Testis (tissue), 2 donors: ENCODE measurements at regions not wholly inside any gene's neighbourhood (a gene's known extent, or its start where the extent isn't known, plus 50 kb on each side); places are given as distances from the start of the nearest gene placed in this dataset.

Source experiments
- DNase-seq: peaks from one replicate; pipeline ENCODE4 v3.0.0-alpha.2; 2019
- H3K27ac ChIP-seq, 2 donors: fragments of 200-600 bp; sonication (generic); one replicate each; pipeline ENCODE4 v1.5.1; 2019
- H3K27me3 ChIP-seq: fragments of 200-600 bp; sonication (generic); one replicate; pipeline ENCODE4 v1.5.1; 2019
- H3K36me3 ChIP-seq: fragments of 200-600 bp; sonication (generic); one replicate; pipeline ENCODE4 v1.5.1; 2017; ENCODE audit warnings: low read depth; ENCODE audit errors: missing control alignments
- H3K4me1 ChIP-seq: fragments of 200-600 bp; sonication (generic); one replicate; pipeline ENCODE4 v1.5.1; 2019
- H3K4me3 ChIP-seq, 2 donors: fragments of 200-600 bp; sonication (generic); one replicate each; pipeline ENCODE4 v1.5.1; 2017 to 2019
- H3K9me3 ChIP-seq: fragments of 200-600 bp; sonication (generic); one replicate; pipeline ENCODE4 v1.5.1; 2017
- POLR2A ChIP-seq: fragments of 450-650 bp; IDR thresholded peaks from one replicate; pipeline ENCODE4 v1.6.1; 2017; ENCODE audit warnings: antibody characterized with exemption, mild to moderate bottlenecking, moderate library complexity
- WGBS, 2 donors: methylation state at CpG; one replicate each; pipeline ENCODE4 v1.1.5; 2018; 5-methylcytosine and 5-hydroxymethylcytosine counted together
- intact Hi-C: fragments of 100-400 bp; cut with DNase I; formaldehyde crosslinking; loops from one replicate; pipeline ENCODE4 v1.15.1; 2023; ENCODE audit warnings: low total_unique reads
- TF ChIP-seq, protein P1 (sequence below), 3 experiments: fragments of 450-650 bp in 2 of 3; fragments of 200-600 bp in 1 of 3; sonication (generic) in 1 of 3; IDR thresholded peaks; one replicate each; pipeline ENCODE4 v1.5.1; 2016 to 2019; ENCODE audit warnings: antibody characterized with exemption in 3 of 3, mild to moderate bottlenecking in 2 of 3, moderate library complexity in 1 of 3

DNA sequence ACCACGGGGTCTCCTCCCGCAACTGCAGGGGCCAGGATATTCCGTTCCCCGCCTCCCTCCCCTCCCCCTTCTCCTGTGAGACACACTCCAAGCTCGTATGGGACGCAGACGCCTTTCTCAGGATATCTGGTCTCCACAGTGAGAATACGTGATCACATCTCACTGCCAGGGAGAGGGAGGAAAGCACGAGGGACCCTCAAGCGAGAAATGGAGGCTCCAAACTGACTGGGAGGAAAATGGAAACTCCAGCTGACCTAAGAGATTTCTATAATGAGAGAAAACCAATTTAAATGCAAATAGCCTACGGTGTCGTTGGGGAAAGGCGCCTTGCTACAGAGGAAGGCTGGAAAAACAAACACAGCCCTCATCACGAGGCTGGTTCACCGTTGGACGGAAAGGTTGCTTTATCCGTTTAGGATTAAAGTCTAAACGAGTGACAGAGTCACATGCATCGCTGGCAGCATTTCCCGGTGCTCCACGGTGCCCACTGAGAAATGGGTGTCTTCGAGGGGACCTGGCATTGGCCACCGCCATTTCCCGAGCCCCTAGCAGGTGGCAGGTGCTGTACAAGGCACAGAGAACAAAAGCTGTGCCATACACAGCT, 116.9 kb upstream of the CPEB4 start:
- peak; percentile 53 for DNase-seq
- Histone ChIP-seq H3K27ac (no peak overlapping the region), H3K36me3 (no peaks in the 10 kb centered on the region), H3K9me3 (no peaks in the 10 kb centered on the region), H3K27me3 (no peaks in the 10 kb centered on the region), H3K4me3 (no peak overlapping the region), H3K4me1 (peaks cover 5% of the 10 kb centered on the region)
- intact Hi-C loops, result no loop called here
- no peak for TF ChIP-seq POLR2A
- TF ChIP-seq, protein P1, sequence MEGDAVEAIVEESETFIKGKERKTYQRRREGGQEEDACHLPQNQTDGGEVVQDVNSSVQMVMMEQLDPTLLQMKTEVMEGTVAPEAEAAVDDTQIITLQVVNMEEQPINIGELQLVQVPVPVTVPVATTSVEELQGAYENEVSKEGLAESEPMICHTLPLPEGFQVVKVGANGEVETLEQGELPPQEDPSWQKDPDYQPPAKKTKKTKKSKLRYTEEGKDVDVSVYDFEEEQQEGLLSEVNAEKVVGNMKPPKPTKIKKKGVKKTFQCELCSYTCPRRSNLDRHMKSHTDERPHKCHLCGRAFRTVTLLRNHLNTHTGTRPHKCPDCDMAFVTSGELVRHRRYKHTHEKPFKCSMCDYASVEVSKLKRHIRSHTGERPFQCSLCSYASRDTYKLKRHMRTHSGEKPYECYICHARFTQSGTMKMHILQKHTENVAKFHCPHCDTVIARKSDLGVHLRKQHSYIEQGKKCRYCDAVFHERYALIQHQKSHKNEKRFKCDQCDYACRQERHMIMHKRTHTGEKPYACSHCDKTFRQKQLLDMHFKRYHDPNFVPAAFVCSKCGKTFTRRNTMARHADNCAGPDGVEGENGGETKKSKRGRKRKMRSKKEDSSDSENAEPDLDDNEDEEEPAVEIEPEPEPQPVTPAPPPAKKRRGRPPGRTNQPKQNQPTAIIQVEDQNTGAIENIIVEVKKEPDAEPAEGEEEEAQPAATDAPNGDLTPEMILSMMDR (IDR thresholded peaks at IDR 0.05), result no peak
- WGBS, 2 donors, result 43 to 49% methylated on average over 22 to 24 of the region's 24 CpGs

GRCh38 chr5:173771725-173772383, 116.3 kb upstream of the CPEB4 start:
- TF ChIP-seq, protein P1 (IDR thresholded peaks at IDR 0.05), result no peak
- no peak for TF ChIP-seq POLR2A
- Histone ChIP-seq H3K36me3 (no peaks in the 10 kb centered on the region), H3K4me1 (peaks cover 4% of the 10 kb centered on the region), H3K9me3 (no peaks in the 10 kb centered on the region), H3K4me3 (no peak overlapping the region), H3K27ac (no peak overlapping the region), H3K27me3 (no peaks in the 10 kb centered on the region)
- intact Hi-C loops, result no loop called here
- 62 to 68% methylated on average over 11 of the region's 11 CpGs for WGBS, 2 donors
- no peak for DNase-seq

GRCh38 chr5:173772384-173773059, 115.6 kb upstream of the CPEB4 start:
- no peaks in the 10 kb centered on the region for H3K9me3 ChIP-seq

DNA sequence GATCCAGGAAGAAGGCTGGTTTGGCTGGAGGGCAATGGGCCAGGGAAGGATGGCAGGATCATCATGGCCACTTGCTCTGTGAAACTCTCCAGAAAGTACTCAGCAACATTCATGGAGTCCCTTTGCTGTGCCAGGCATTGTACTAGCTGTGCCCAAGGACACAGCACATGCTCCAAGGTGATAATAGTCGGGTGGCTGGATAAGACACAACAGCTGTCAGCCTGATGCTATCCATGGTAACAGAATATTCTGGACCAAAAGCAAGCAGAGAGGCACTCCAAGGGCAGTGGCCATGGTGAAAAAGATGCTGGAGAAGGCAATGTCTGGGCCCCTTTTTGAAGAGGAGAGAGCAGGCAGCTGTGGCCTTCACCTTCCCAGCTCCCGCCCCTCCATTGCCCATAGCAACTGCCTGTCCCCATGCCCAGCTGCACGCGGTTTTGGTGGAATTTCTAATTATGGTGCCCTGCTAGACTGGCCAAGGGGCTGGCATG, 113.8 kb upstream of the CPEB4 start:
- Histone ChIP-seq H3K27me3 (no peaks in the 10 kb centered on the region), H3K36me3 (no peaks in the 10 kb centered on the region), H3K9me3 (no peaks in the 10 kb centered on the region), H3K27ac (no peak overlapping the region), H3K4me1 (no peaks in the 10 kb centered on the region), H3K4me3 (no peak overlapping the region)
- intact Hi-C loops, result no loop called here
- WGBS, 2 donors, result 65 to 67% methylated on average over 4 of the region's 4 CpGs
- no peak for DNase-seq
- TF ChIP-seq, protein P1 (IDR thresholded peaks at IDR 0.05), result no peak
- TF ChIP-seq POLR2A, result no peak

More at GRCh38 chr5:173772384-173773059, 115.6 kb upstream of the CPEB4 start:
- Histone ChIP-seq H3K27me3 (no peaks in the 10 kb centered on the region), H3K36me3 (no peaks in the 10 kb centered on the region), H3K4me1 (no peaks in the 10 kb centered on the region), H3K27ac (no peak overlapping the region), H3K4me3 (no peak overlapping the region)
- no peak for DNase-seq
- intact Hi-C loops, result no loop called here
- TF ChIP-seq, protein P1 (IDR thresholded peaks at IDR 0.05), result no peak
- TF ChIP-seq POLR2A, result no peak
- 59 to 80% methylated on average over 9 of the region's 9 CpGs for WGBS, 2 donors
